Naive thymus-derived CD4-positive, alpha-beta T cell (primary cell): ENCODE measurements at regions not wholly inside any gene's neighbourhood (a gene's known extent, or its start where the extent isn't known, plus 50 kb on each side); places are given as distances from the start of the nearest gene placed in this dataset.

ENCODE experiments used
- ATAC-seq: fragments of 150-1000 bp; cut with Tn5 transposase; 2 replicates; pipeline ENCODE4 v1.10.0; 2021; ENCODE audit warnings: mild to moderate bottlenecking, moderate library complexity
- CTCF ChIA-PET: fragments of 350-600 bp; sonication (Branson Sonifier 250); formaldehyde crosslinking; loops from one replicate; lab custom pipeline; 2021; ENCODE audit warnings: antibody characterized with exemption; lab: Charles Lee
- POLR2A ChIA-PET: fragments of 350-600 bp; sonication (Branson Sonifier 250); formaldehyde crosslinking; loops from one replicate; lab custom pipeline; 2021; ENCODE audit warnings: antibody characterized with exemption, inconsistent platforms; lab: Charles Lee
- DNase-seq, 9 donors: peaks; one replicate each; pipeline versions ENCODE4 v3.0.0 to v3.0.0-alpha.2; 2020 to 2022; ENCODE audit warnings: mixed read lengths in 1 of 9
- H3K27ac ChIP-seq: one replicate; pipeline ENCODE4 v1.7.0; 2013; ENCODE audit warnings: mild to moderate bottlenecking, low read depth, low read length, moderate library complexity
- H3K27me3 ChIP-seq, 2 donors: one replicate each; pipeline ENCODE4 v1.7.0; 2013; ENCODE audit warnings: low read length in 2 of 2, mild to moderate bottlenecking in 2 of 2, moderate library complexity in 2 of 2; ENCODE audit not compliant: control insufficient read depth in 2 of 2, insufficient read depth in 2 of 2
- H3K36me3 ChIP-seq, 3 experiments: 1 replicate in 2 of 3; 2 replicates in 1 of 3; pipeline ENCODE4 v1.7.0; 2013; ENCODE audit warnings: low read length in 3 of 3, mild to moderate bottlenecking in 3 of 3, moderate library complexity in 1 of 3; ENCODE audit not compliant: insufficient read depth in 3 of 3, control insufficient read depth in 2 of 3
- H3K4me1 ChIP-seq, 2 donors: one replicate each; pipeline ENCODE4 v1.7.0; 2013; ENCODE audit warnings: low read length in 2 of 2, mild to moderate bottlenecking in 2 of 2, moderate library complexity in 1 of 2; ENCODE audit not compliant: control insufficient read depth in 2 of 2, insufficient read depth in 2 of 2
- H3K4me3 ChIP-seq: 2 replicates; pipeline ENCODE4 v1.7.0; 2013; ENCODE audit warnings: mild to moderate bottlenecking, low read length
- H3K9me3 ChIP-seq, 3 experiments: 1 replicate in 2 of 3; 2 replicates in 1 of 3; pipeline ENCODE4 v1.7.0; 2013; ENCODE audit warnings: low read length in 3 of 3; ENCODE audit not compliant: control insufficient read depth in 2 of 3
- H3K27ac Mint-ChIP-seq, 9 donors: one replicate each; pipeline ENCODE4 v1.8.0; 2020 to 2022; ENCODE audit warnings: mixed read lengths in 9 of 9, mild to moderate bottlenecking in 8 of 9, moderate library complexity in 5 of 9, inconsistent platforms in 2 of 9
- H3K27me3 Mint-ChIP-seq, 5 donors: one replicate each; pipeline ENCODE4 v1.8.0; 2021 to 2022; ENCODE audit warnings: mixed read lengths in 5 of 5, mild to moderate bottlenecking in 1 of 5
- H3K36me3 Mint-ChIP-seq, 5 donors: one replicate each; pipeline ENCODE4 v1.8.0; 2020 to 2022; ENCODE audit warnings: mixed read lengths in 5 of 5, mild to moderate bottlenecking in 3 of 5, inconsistent platforms in 1 of 5
- H3K4me1 Mint-ChIP-seq, 7 donors: one replicate each; pipeline ENCODE4 v1.8.0; 2020 to 2022; ENCODE audit warnings: mixed read lengths in 7 of 7, mild to moderate bottlenecking in 3 of 7, inconsistent platforms in 1 of 7
- H3K4me3 Mint-ChIP-seq, 10 donors: one replicate each; pipeline ENCODE4 v1.8.0; 2020 to 2022; ENCODE audit warnings: mild to moderate bottlenecking in 10 of 10, mixed read lengths in 10 of 10, moderate library complexity in 6 of 10, inconsistent platforms in 2 of 10
- H3K9me3 Mint-ChIP-seq, 11 donors: one replicate each; pipeline ENCODE4 v1.8.0; 2020 to 2022; ENCODE audit warnings: mixed read lengths in 11 of 11, mild to moderate bottlenecking in 4 of 11, inconsistent platforms in 1 of 11, moderate library complexity in 1 of 11
- intact Hi-C, 2 donors: fragments of 100-400 bp; cut with micrococcal nuclease; formaldehyde crosslinking; loops; one replicate each; pipeline ENCODE4 v1.15.1; 2023

GRCh38 chr2:188117706-188118105, 174.0 kb upstream of the GULP1 start:
- no peak overlapping the region for H3K4me3 Mint-ChIP-seq
- Histone ChIP-seq H3K36me3 (no peaks in the 10 kb centered on the region), H3K4me3 (no peak overlapping the region), H3K9me3 (no peaks in the 10 kb centered on the region), H3K27me3 (no peaks in the 10 kb centered on the region), H3K4me1 (no peaks in the 10 kb centered on the region), H3K27ac (no peak overlapping the region)
- no peak overlapping the region for H3K27ac Mint-ChIP-seq
- no peaks in the 10 kb centered on the region for H3K27me3 Mint-ChIP-seq
- H3K4me1 Mint-ChIP-seq: peaks cover 0 to 6% (median 0%) of the 10 kb centered on the region in 7 donors
- DNase-seq (no peak), ATAC-seq (no peak)
- POLR2A ChIA-PET: no interaction called here
- peaks cover 0 to 9% (median under 1%) of the 10 kb centered on the region in 11 donors for H3K9me3 Mint-ChIP-seq
- H3K36me3 Mint-ChIP-seq: no peaks in the 10 kb centered on the region
- CTCF ChIA-PET: no interaction called here
- intact Hi-C loops: no loop called here

- Mint-ChIP-seq H3K27me3 (no peaks in the 10 kb centered on the region), H3K36me3 (no peaks in the 10 kb centered on the region), H3K4me3 (no peak overlapping the region)
Measured at GRCh38 chr2:188118431-188118830, 173.2 kb upstream of the GULP1 start.

GRCh38 chr2:188119112-188119838, 172.4 kb upstream of the GULP1 start:
- no peak overlapping the region for H3K27ac ChIP-seq
- no peak overlapping the region for H3K4me3 Mint-ChIP-seq
- ChIA-PET POLR2A (no interaction called here), CTCF (no interaction called here)
- no peaks in the 10 kb centered on the region for H3K27me3 ChIP-seq
- H3K27me3 Mint-ChIP-seq: no peaks in the 10 kb centered on the region
- no peaks in the 10 kb centered on the region for H3K4me1 ChIP-seq
- DNase-seq (no peak), ATAC-seq (no peak)
- intact Hi-C loops: no loop called here
- no peaks in the 10 kb centered on the region for H3K9me3 ChIP-seq
- no peak overlapping the region for H3K27ac Mint-ChIP-seq
- H3K36me3 ChIP-seq: no peaks in the 10 kb centered on the region
- H3K36me3 Mint-ChIP-seq: no peaks in the 10 kb centered on the region
- peaks cover 0 to 9% (median 0%) of the 10 kb centered on the region in 11 donors for H3K9me3 Mint-ChIP-seq
- peaks cover 0 to under 1% (median 0%) of the 10 kb centered on the region in 7 donors for H3K4me1 Mint-ChIP-seq
- H3K4me3 ChIP-seq: no peak overlapping the region

More at GRCh38 chr2:188118431-188118830, 173.2 kb upstream of the GULP1 start:
- Histone ChIP-seq H3K36me3 (no peaks in the 10 kb centered on the region), H3K4me3 (no peak overlapping the region), H3K27me3 (no peaks in the 10 kb centered on the region), H3K27ac (no peak overlapping the region), H3K9me3 (no peaks in the 10 kb centered on the region), H3K4me1 (no peaks in the 10 kb centered on the region)
- CTCF ChIA-PET: no interaction called here
- DNase-seq (no peak), ATAC-seq (no peak)
- POLR2A ChIA-PET: no interaction called here
- H3K9me3 Mint-ChIP-seq: peaks cover 0 to 9% (median 0%) of the 10 kb centered on the region in 11 donors
- no peak overlapping the region for H3K27ac Mint-ChIP-seq
- intact Hi-C loops: no loop called here
- H3K4me1 Mint-ChIP-seq: peaks cover 0 to 6% (median 0%) of the 10 kb centered on the region in 7 donors

- CTCF ChIA-PET: interaction anchor here (0.6 kb wide), 1 partner anchor 345 kb away, joined by 3 read pairs; no protein-coding TSS in a partner anchor
- no peak overlapping the region for H3K4me3 ChIP-seq
- intact Hi-C loops: no loop called here
- Mint-ChIP-seq H3K27me3 (no peaks in the 10 kb centered on the region), H3K9me3 (peaks cover 0 to 9% (median 0%) of the 10 kb centered on the region in 11 donors), H3K36me3 (no peaks in the 10 kb centered on the region), H3K27ac (peak overlapping the region in 1 of 9 donors; percentile 84), H3K4me3 (peak overlapping the region in 1 of 10 donors; percentile 69), H3K4me1 (no peaks in the 10 kb centered on the region)
- POLR2A ChIA-PET: interaction anchor here (0.7 kb wide), 1 partner anchor 11 kb away, joined by 4 read pairs; no protein-coding TSS in a partner anchor
- DNase-seq (no peak), ATAC-seq (no peak)
- no peaks in the 10 kb centered on the region for H3K9me3 ChIP-seq
- no peaks in the 10 kb centered on the region for H3K36me3 ChIP-seq
- no peak overlapping the region for H3K27ac ChIP-seq
- H3K4me1 ChIP-seq: no peaks in the 10 kb centered on the region
- H3K27me3 ChIP-seq: no peaks in the 10 kb centered on the region
Measured at GRCh38 chr2:188122985-188123384, 168.7 kb upstream of the GULP1 start.

- DNase-seq (no peak), ATAC-seq (no peak)
- intact Hi-C loops: no loop called here
- ChIA-PET CTCF (no interaction called here), POLR2A (no interaction called here)
- Mint-ChIP-seq H3K4me3 (no peak overlapping the region), H3K36me3 (no peaks in the 10 kb centered on the region), H3K27ac (no peak overlapping the region), H3K27me3 (no peaks in the 10 kb centered on the region), H3K4me1 (no peaks in the 10 kb centered on the region), H3K9me3 (peaks cover 0 to 12% (median 4%) of the 10 kb centered on the region in 11 donors)
- H3K4me1 ChIP-seq: no peaks in the 10 kb centered on the region
- H3K27me3 ChIP-seq: no peaks in the 10 kb centered on the region
- no peaks in the 10 kb centered on the region for H3K9me3 ChIP-seq
- no peak overlapping the region for H3K4me3 ChIP-seq
- H3K27ac ChIP-seq: no peak overlapping the region
- H3K36me3 ChIP-seq: no peaks in the 10 kb centered on the region
Measured at GRCh38 chr2:188129677-188130076, 162.0 kb upstream of the GULP1 start.

- ChIA-PET POLR2A (interaction anchor here (0.7 kb wide), 1 partner anchor 1527 kb away, joined by 4 read pairs; no protein-coding TSS in a partner anchor), CTCF (no interaction called here)
- Histone ChIP-seq H3K9me3 (no peaks in the 10 kb centered on the region), H3K27me3 (no peaks in the 10 kb centered on the region), H3K4me1 (no peaks in the 10 kb centered on the region), H3K27ac (no peak overlapping the region), H3K36me3 (no peaks in the 10 kb centered on the region), H3K4me3 (no peak overlapping the region)
- no peak overlapping the region for H3K27ac Mint-ChIP-seq
- DNase-seq (no peak), ATAC-seq (no peak)
- intact Hi-C loops: no loop called here
- H3K9me3 Mint-ChIP-seq: peaks cover 0 to 12% (median 4%) of the 10 kb centered on the region in 11 donors
- H3K36me3 Mint-ChIP-seq: no peaks in the 10 kb centered on the region
- H3K27me3 Mint-ChIP-seq: no peaks in the 10 kb centered on the region
- no peak overlapping the region for H3K4me3 Mint-ChIP-seq
- H3K4me1 Mint-ChIP-seq: peaks cover 0 to 1% (median 0%) of the 10 kb centered on the region in 7 donors
Measured at GRCh38 chr2:188130317-188130716, 161.4 kb upstream of the GULP1 start.

- no peak for ATAC-seq
- CTCF ChIA-PET: no interaction called here
Measured at GRCh38 chr2:188131281-188131680, 160.4 kb upstream of the GULP1 start.

More at GRCh38 chr2:188131281-188131680, 160.4 kb upstream of the GULP1 start:
- Histone ChIP-seq H3K36me3 (no peaks in the 10 kb centered on the region), H3K4me3 (no peak overlapping the region), H3K4me1 (no peaks in the 10 kb centered on the region), H3K27ac (no peak overlapping the region), H3K9me3 (no peaks in the 10 kb centered on the region), H3K27me3 (no peaks in the 10 kb centered on the region)
- H3K9me3 Mint-ChIP-seq: peaks cover 0 to 12% (median 4%) of the 10 kb centered on the region in 11 donors
- H3K4me1 Mint-ChIP-seq: peaks cover 0 to 1% (median 0%) of the 10 kb centered on the region in 7 donors
- intact Hi-C loops: no loop called here
- H3K27me3 Mint-ChIP-seq: no peaks in the 10 kb centered on the region
- no peak for DNase-seq
- no peak overlapping the region for H3K27ac Mint-ChIP-seq
- POLR2A ChIA-PET: no interaction called here
- no peaks in the 10 kb centered on the region for H3K36me3 Mint-ChIP-seq
- H3K4me3 Mint-ChIP-seq: no peak overlapping the region
